ENCODE measurements at regions not wholly inside any gene's neighbourhood (a gene's known extent, or its start where the extent isn't known, plus 50 kb on each side); places are given as distances from the start of the nearest gene placed in this dataset.

DNA sequence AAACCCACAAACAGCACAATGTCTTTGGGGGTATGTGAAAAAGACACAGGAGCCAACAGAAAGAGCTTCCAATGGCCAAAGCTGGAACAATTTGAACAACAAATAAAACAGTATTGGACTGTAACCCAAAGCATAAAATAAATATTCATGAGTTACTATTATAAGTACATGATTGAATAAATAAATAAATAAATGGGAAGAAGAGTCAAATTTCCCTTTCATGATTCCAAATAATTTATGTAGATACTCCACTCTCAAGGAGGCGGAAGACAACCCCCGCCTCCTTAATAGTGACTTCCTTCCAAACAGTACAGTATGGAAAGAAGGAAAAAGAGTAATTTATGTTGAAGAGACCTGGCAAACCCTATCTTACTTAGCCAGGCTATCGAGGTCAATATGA is 124.4 kb upstream of the P2RY1 start (continued):
- TF ChIP-seq, protein P1, sequence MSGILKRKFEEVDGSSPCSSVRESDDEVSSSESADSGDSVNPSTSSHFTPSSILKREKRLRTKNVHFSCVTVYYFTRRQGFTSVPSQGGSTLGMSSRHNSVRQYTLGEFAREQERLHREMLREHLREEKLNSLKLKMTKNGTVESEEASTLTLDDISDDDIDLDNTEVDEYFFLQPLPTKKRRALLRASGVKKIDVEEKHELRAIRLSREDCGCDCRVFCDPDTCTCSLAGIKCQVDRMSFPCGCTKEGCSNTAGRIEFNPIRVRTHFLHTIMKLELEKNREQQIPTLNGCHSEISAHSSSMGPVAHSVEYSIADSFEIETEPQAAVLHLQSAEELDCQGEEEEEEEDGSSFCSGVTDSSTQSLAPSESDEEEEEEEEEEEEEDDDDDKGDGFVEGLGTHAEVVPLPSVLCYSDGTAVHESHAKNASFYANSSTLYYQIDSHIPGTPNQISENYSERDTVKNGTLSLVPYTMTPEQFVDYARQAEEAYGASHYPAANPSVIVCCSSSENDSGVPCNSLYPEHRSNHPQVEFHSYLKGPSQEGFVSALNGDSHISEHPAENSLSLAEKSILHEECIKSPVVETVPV (CRISPR knock-in tag; IDR thresholded peaks at IDR 0.05) = no peak
- TF ChIP-seq OSR1 (CRISPR knock-in tag; IDR thresholded peaks at IDR 0.05) = no peak
- TF ChIP-seq PPARA (CRISPR knock-in tag; IDR thresholded peaks at IDR 0.05; ENCODE audit: borderline replicate concordance) = no peak
- TF ChIP-seq TCF4 (CRISPR knock-in tag; IDR thresholded peaks at IDR 0.05; ENCODE audit: borderline replicate concordance) = no peak

DNA sequence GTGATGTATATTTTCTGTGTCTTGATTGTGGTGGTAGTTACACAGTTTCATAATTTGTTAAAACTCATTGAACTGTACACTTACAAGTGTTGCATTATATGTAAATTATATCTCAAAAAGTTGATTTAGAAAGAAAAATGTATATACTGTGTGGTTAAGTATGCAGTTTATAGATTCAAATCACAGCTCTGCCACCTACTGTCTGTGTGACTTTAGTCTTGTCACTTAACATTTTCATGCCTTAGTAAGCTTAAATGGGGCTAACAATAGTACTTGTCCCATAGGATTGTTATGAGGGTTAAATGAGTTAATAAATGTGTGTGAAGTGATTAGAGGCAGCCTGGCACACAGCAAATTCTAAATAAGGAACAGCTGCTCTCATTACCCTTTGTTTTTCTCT is 120.9 kb upstream of the P2RY1 start:
- TF ChIP-seq SNAI2 (CRISPR knock-in tag; IDR thresholded peaks at IDR 0.05) = no peak
- no peak for TF ChIP-seq CSDC2 (CRISPR knock-in tag; IDR thresholded peaks at IDR 0.05)
- no peak for TF ChIP-seq ARNTL (CRISPR knock-in tag; IDR thresholded peaks at IDR 0.05; ENCODE audit: borderline replicate concordance, low read depth)
- no peak for TF ChIP-seq ZNF565 (CRISPR knock-in tag; conservative IDR thresholded peaks at IDR 0.05; ENCODE audit: low read depth)
- no peak for ATAC-seq

DNA sequence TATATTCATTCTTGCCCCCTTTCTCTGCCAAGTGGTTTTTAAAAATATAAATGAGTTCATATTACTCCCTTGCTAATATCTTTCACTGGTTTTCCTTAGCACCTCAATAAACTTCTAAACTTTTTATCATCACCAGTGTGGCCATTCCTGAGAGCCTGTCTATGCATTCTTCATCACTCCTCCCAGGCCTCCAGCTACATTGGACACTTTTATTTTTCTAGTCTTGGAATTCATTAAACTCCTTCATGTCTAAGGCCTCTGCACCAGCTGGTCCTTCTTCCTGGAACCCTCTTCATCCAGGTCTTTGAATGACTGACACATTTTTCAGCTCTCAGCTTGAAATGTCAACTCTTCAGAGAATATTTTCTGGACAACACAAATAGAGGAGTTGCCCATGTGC is 120.4 kb upstream of the P2RY1 start:
- TF ChIP-seq ARNTL (CRISPR knock-in tag; IDR thresholded peaks at IDR 0.05; ENCODE audit: borderline replicate concordance, low read depth) (no peak), ZNF8 (CRISPR knock-in tag; IDR thresholded peaks at IDR 0.05) (no peak), OSR1 (CRISPR knock-in tag; IDR thresholded peaks at IDR 0.05) (no peak), ESRRG (CRISPR knock-in tag; IDR thresholded peaks at IDR 0.05) (no peak), ZNF70 (CRISPR knock-in tag; IDR thresholded peaks at IDR 0.05) (no peak), TCF4 (CRISPR knock-in tag; IDR thresholded peaks at IDR 0.05; ENCODE audit: borderline replicate concordance) (no peak)
- TF ChIP-seq, protein P2, sequence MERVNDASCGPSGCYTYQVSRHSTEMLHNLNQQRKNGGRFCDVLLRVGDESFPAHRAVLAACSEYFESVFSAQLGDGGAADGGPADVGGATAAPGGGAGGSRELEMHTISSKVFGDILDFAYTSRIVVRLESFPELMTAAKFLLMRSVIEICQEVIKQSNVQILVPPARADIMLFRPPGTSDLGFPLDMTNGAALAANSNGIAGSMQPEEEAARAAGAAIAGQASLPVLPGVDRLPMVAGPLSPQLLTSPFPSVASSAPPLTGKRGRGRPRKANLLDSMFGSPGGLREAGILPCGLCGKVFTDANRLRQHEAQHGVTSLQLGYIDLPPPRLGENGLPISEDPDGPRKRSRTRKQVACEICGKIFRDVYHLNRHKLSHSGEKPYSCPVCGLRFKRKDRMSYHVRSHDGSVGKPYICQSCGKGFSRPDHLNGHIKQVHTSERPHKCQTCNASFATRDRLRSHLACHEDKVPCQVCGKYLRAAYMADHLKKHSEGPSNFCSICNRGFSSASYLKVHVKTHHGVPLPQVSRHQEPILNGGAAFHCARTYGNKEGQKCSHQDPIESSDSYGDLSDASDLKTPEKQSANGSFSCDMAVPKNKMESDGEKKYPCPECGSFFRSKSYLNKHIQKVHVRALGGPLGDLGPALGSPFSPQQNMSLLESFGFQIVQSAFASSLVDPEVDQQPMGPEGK (CRISPR knock-in tag; IDR thresholded peaks at IDR 0.05; ENCODE audit: borderline replicate concordance) = no peak
- TF ChIP-seq, protein P3, sequence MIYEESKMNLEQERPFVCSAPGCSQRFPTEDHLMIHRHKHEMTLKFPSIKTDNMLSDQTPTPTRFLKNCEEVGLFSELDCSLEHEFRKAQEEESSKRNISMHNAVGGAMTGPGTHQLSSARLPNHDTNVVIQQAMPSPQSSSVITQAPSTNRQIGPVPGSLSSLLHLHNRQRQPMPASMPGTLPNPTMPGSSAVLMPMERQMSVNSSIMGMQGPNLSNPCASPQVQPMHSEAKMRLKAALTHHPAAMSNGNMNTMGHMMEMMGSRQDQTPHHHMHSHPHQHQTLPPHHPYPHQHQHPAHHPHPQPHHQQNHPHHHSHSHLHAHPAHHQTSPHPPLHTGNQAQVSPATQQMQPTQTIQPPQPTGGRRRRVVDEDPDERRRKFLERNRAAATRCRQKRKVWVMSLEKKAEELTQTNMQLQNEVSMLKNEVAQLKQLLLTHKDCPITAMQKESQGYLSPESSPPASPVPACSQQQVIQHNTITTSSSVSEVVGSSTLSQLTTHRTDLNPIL (CRISPR knock-in tag; IDR thresholded peaks at IDR 0.05; ENCODE audit: low read depth) = no peak
- TF ChIP-seq, protein P4, sequence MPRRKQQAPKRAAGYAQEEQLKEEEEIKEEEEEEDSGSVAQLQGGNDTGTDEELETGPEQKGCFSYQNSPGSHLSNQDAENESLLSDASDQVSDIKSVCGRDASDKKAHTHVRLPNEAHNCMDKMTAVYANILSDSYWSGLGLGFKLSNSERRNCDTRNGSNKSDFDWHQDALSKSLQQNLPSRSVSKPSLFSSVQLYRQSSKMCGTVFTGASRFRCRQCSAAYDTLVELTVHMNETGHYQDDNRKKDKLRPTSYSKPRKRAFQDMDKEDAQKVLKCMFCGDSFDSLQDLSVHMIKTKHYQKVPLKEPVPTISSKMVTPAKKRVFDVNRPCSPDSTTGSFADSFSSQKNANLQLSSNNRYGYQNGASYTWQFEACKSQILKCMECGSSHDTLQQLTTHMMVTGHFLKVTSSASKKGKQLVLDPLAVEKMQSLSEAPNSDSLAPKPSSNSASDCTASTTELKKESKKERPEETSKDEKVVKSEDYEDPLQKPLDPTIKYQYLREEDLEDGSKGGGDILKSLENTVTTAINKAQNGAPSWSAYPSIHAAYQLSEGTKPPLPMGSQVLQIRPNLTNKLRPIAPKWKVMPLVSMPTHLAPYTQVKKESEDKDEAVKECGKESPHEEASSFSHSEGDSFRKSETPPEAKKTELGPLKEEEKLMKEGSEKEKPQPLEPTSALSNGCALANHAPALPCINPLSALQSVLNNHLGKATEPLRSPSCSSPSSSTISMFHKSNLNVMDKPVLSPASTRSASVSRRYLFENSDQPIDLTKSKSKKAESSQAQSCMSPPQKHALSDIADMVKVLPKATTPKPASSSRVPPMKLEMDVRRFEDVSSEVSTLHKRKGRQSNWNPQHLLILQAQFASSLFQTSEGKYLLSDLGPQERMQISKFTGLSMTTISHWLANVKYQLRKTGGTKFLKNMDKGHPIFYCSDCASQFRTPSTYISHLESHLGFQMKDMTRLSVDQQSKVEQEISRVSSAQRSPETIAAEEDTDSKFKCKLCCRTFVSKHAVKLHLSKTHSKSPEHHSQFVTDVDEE (CRISPR knock-in tag; IDR thresholded peaks at IDR 0.05) = no peak
- no peak for ATAC-seq

DNA sequence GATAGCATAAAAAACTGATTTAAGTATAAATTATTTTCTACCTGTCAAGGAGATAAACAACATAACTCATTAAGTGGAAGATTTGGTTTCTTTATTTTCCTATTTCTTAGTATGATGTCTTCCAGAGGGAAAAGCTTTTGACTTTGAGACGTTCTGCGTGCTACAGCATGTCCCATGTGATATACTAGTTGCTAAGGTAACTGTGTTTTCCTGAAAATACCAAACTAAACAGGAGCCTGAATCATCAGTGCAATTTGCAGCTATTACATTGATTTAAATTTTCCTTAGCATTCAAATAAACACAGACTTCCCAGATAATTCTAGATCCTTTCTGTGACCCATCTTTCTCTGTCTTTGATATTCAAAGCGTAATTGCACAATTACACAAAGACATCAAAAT is 117.7 kb upstream of the P2RY1 start:
- ATAC-seq = no peak
- TF ChIP-seq CSDC2 (CRISPR knock-in tag; IDR thresholded peaks at IDR 0.05) (no peak), PPARA (CRISPR knock-in tag; IDR thresholded peaks at IDR 0.05; ENCODE audit: borderline replicate concordance) (no peak), RARB (CRISPR knock-in tag; IDR thresholded peaks at IDR 0.05) (no peak), GLIS3 (CRISPR knock-in tag; IDR thresholded peaks at IDR 0.05) (no peak), ZFP30 (CRISPR knock-in tag; IDR thresholded peaks at IDR 0.05) (no peak), TCF4 (CRISPR knock-in tag; IDR thresholded peaks at IDR 0.05; ENCODE audit: borderline replicate concordance) (no peak), ISL1 (CRISPR knock-in tag; IDR thresholded peaks at IDR 0.05) (no peak), BACH2 (CRISPR knock-in tag; IDR thresholded peaks at IDR 0.05; ENCODE audit: borderline replicate concordance) (no peak), ARNTL (CRISPR knock-in tag; IDR thresholded peaks at IDR 0.05; ENCODE audit: borderline replicate concordance, low read depth) (no peak), ZNF8 (CRISPR knock-in tag; IDR thresholded peaks at IDR 0.05) (no peak), ESRRG (CRISPR knock-in tag; IDR thresholded peaks at IDR 0.05) (no peak), TOX (CRISPR knock-in tag; IDR thresholded peaks at IDR 0.05; ENCODE audit: borderline replicate concordance) (no peak), ZNF70 (CRISPR knock-in tag; IDR thresholded peaks at IDR 0.05) (no peak), SNAI2 (CRISPR knock-in tag; IDR thresholded peaks at IDR 0.05) (no peak), ZNF565 (CRISPR knock-in tag; conservative IDR thresholded peaks at IDR 0.05; ENCODE audit: low read depth) (no peak)
- TF ChIP-seq, protein P5, sequence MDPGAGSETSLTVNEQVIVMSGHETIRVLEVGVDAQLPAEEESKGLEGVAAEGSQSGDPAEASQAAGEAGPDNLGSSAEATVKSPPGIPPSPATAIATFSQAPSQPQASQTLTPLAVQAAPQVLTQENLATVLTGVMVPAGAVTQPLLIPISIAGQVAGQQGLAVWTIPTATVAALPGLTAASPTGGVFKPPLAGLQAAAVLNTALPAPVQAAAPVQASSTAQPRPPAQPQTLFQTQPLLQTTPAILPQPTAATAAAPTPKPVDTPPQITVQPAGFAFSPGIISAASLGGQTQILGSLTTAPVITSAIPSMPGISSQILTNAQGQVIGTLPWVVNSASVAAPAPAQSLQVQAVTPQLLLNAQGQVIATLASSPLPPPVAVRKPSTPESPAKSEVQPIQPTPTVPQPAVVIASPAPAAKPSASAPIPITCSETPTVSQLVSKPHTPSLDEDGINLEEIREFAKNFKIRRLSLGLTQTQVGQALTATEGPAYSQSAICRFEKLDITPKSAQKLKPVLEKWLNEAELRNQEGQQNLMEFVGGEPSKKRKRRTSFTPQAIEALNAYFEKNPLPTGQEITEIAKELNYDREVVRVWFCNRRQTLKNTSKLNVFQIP (CRISPR knock-in tag; IDR thresholded peaks at IDR 0.05; ENCODE audit: borderline replicate concordance, low read depth) = no peak
- TF ChIP-seq, protein P3 (CRISPR knock-in tag; IDR thresholded peaks at IDR 0.05; ENCODE audit: low read depth) = no peak
- TF ChIP-seq, protein P4 (CRISPR knock-in tag; IDR thresholded peaks at IDR 0.05) = no peak

All from SK-N-SH treated with all-trans-retinoic acid at 6 μM for 48 hours (cell line).